SIG-M5 treated with dmso at 0.1 percent for 504 hours (cell line): ENCODE measurements at regions not wholly inside any gene's neighbourhood (a gene's known extent, or its start where the extent isn't known, plus 50 kb on each side); places are given as distances from the start of the nearest gene placed in this dataset.

Experiments
- DNase-seq: peaks from one replicate; lab custom pipeline; 2025; ENCODE audit not compliant: unreplicated experiment; lab: John Stamatoyannopoulos, UW

GRCh38 chr22:47225931-47226633 is 463.6 kb downstream of the TBC1D22A start:
- no peak for DNase-seq

- DNase-seq = no peak
These were observed 462.9 kb downstream of the TBC1D22A start for GRCh38 chr22:47225080-47225930.
